Kidney (tissue), 13 donors: ENCODE measurements at regions not wholly inside any gene's neighbourhood (a gene's known extent, or its start where the extent isn't known, plus 50 kb on each side); places are given as distances from the start of the nearest gene placed in this dataset.

ENCODE experiments used
- DNase-seq, 5 donors: peaks; one replicate each; pipeline ENCODE4 v3.0.0-alpha.2; 2013 to 2020
- FAIRE-seq: peaks from 2 replicates; lab custom pipeline; 2012; peaks lifted over from hg19 to GRCh38; lab: Jason Lieb, UNC
- H3K27ac ChIP-seq, 2 donors: one replicate each; pipeline ENCODE4 v1.7.0; 2013; ENCODE audit warnings: low read depth in 2 of 2, low read length in 2 of 2, inconsistent platforms in 1 of 2
- H3K27me3 ChIP-seq: one replicate; pipeline ENCODE4 v1.7.1; 2013; ENCODE audit warnings: low read length, inconsistent platforms; ENCODE audit not compliant: control insufficient read depth, insufficient read depth
- H3K36me3 ChIP-seq, 3 donors: one replicate each; pipeline versions ENCODE4 v1.7.0 to v1.7.1; 2013; ENCODE audit warnings: low read length in 3 of 3, control low read depth in 1 of 3, inconsistent platforms in 1 of 3; ENCODE audit not compliant: insufficient read depth in 3 of 3, control insufficient read depth in 2 of 3
- H3K4me1 ChIP-seq, 3 donors: one replicate each; pipeline versions ENCODE4 v1.7.0 to v1.7.1; 2013; ENCODE audit warnings: low read length in 3 of 3, inconsistent platforms in 1 of 3, low read depth in 1 of 3; ENCODE audit not compliant: control insufficient read depth in 2 of 3, insufficient read depth in 2 of 3
- H3K4me3 ChIP-seq, 3 donors: one replicate each; pipeline versions ENCODE4 v1.7.0 to v1.8.1; 2013; ENCODE audit warnings: low read length in 3 of 3, control low read depth in 1 of 3, inconsistent platforms in 1 of 3
- H3K9ac ChIP-seq, 3 donors: one replicate each; pipeline versions ENCODE4 v1.7.0 to v1.7.1; 2013; ENCODE audit warnings: low read length in 3 of 3, control low read depth in 1 of 3, inconsistent platforms in 1 of 3
- H3K9me3 ChIP-seq, 3 donors: one replicate each; pipeline versions ENCODE4 v1.7.0 to v1.7.1; 2013; ENCODE audit warnings: low read length in 3 of 3, control low read depth in 1 of 3, inconsistent platforms in 1 of 3; ENCODE audit not compliant: control insufficient read depth in 2 of 3, insufficient read depth in 1 of 3
- CTCF ChIP-seq: IDR thresholded peaks from 3 replicates; pipeline ENCODE4 v1.5.1; 2012; ENCODE audit warnings: mild to moderate bottlenecking, moderate library complexity, borderline replicate concordance; ENCODE audit not compliant: insufficient read depth; ENCODE audit errors: extremely low read depth
- intact Hi-C: fragments of 100-400 bp; cut with DNase I; formaldehyde crosslinking; loops from one replicate; pipeline ENCODE4 v1.11.1; 2022
- donor health status: control.
- donor health status: control.
- donor health status: control.
- donor health status: control.
- donor health status: control.
- donor health status: DM: yes; HTN: yes; CAD: no.
- donor health status: Normal renal cell carcinoma (clear cell type).

- intact Hi-C loops, result no loop called here
- Histone ChIP-seq H3K9me3 (no peaks in the 10 kb centered on the region), H3K36me3 (no peaks in the 10 kb centered on the region), H3K4me3 (no peak overlapping the region), H3K27ac (no peak overlapping the region), H3K4me1 (no peaks in the 10 kb centered on the region), H3K27me3 (no peaks in the 10 kb centered on the region), H3K9ac (no peak overlapping the region)
- no peak for TF ChIP-seq CTCF
- DNase-seq, result peak in 4 of 5 donors; percentile 29 to 69 (median 35)
- FAIRE-seq, result no peak
Observed at GRCh38 chr12:76697849-76698248, 66.1 kb upstream of the ZDHHC17 start.

GRCh38 chr12:76698316-76698715, 65.6 kb upstream of the ZDHHC17 start:
- FAIRE-seq (no peak), DNase-seq (no peak)
- H3K27me3 ChIP-seq, result no peaks in the 10 kb centered on the region
- no peak overlapping the region for H3K27ac ChIP-seq
- intact Hi-C loops, result no loop called here
- H3K4me1 ChIP-seq, result no peaks in the 10 kb centered on the region
- no peak overlapping the region for H3K9ac ChIP-seq
- no peaks in the 10 kb centered on the region for H3K9me3 ChIP-seq
- H3K4me3 ChIP-seq, result no peak overlapping the region
- TF ChIP-seq CTCF, result no peak
- no peaks in the 10 kb centered on the region for H3K36me3 ChIP-seq

GRCh38 chr12:76698966-76699365, 64.9 kb upstream of the ZDHHC17 start:
- DNase-seq (no peak), FAIRE-seq (no peak)
- Histone ChIP-seq H3K4me1 (no peaks in the 10 kb centered on the region), H3K27ac (no peak overlapping the region), H3K9me3 (no peaks in the 10 kb centered on the region), H3K9ac (no peak overlapping the region), H3K27me3 (no peaks in the 10 kb centered on the region), H3K36me3 (no peaks in the 10 kb centered on the region), H3K4me3 (no peak overlapping the region)
- intact Hi-C loops, result no loop called here
- no peak for TF ChIP-seq CTCF

- H3K36me3 ChIP-seq, result no peaks in the 10 kb centered on the region
- intact Hi-C loops, result no loop called here
- no peaks in the 10 kb centered on the region for H3K9me3 ChIP-seq
- H3K4me3 ChIP-seq, result no peak overlapping the region
- H3K4me1 ChIP-seq, result no peaks in the 10 kb centered on the region
- no peak overlapping the region for H3K27ac ChIP-seq
- H3K9ac ChIP-seq, result no peak overlapping the region
- DNase-seq (no peak), FAIRE-seq (no peak)
- no peak for TF ChIP-seq CTCF
- no peaks in the 10 kb centered on the region for H3K27me3 ChIP-seq
Observed at GRCh38 chr12:76701690-76702089, 62.2 kb upstream of the ZDHHC17 start.
